ENCODE measurements at regions not wholly inside any gene's neighbourhood (a gene's known extent, or its start where the extent isn't known, plus 50 kb on each side); places are given as distances from the start of the nearest gene placed in this dataset.

DNA sequence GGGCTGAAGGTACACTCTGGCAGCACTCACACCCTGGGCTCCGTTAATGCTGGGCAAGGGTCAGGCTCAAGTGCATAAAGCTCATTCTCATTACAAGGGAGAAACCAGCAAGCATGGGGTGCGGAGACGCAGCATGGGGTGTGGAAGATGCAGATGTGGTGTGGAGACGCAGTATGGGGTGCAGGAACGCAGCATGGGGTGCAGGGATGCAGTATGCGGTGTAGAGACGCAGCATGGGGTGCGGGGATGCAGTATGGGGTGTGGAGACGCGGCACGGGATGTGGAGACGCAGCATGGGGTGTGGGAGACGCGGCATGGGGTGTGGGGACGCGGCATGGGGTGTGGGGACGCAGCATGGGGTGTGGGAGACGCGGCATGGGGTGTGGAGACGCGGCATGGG is 390.7 kb downstream of the NPHP4 start:
- Histone ChIP-seq H3K36me3 (no peaks in the 10 kb centered on the region), H3K27ac (no peak overlapping the region), H3K4me1 (replicated peaks) (peaks cover 14% of the 10 kb centered on the region), H3K9me3 (no peaks in the 10 kb centered on the region), H3K4me3 (no peak overlapping the region), H3K27me3 (replicated peaks; ENCODE audit: insufficient read depth) (no peaks in the 10 kb centered on the region)
- TF ChIP-seq POLR2A (IDR thresholded peaks at IDR 0.05) (no peak), POLR2AphosphoS5 (IDR thresholded peaks at IDR 0.05) (no peak)
- TF ChIP-seq, protein P1, sequence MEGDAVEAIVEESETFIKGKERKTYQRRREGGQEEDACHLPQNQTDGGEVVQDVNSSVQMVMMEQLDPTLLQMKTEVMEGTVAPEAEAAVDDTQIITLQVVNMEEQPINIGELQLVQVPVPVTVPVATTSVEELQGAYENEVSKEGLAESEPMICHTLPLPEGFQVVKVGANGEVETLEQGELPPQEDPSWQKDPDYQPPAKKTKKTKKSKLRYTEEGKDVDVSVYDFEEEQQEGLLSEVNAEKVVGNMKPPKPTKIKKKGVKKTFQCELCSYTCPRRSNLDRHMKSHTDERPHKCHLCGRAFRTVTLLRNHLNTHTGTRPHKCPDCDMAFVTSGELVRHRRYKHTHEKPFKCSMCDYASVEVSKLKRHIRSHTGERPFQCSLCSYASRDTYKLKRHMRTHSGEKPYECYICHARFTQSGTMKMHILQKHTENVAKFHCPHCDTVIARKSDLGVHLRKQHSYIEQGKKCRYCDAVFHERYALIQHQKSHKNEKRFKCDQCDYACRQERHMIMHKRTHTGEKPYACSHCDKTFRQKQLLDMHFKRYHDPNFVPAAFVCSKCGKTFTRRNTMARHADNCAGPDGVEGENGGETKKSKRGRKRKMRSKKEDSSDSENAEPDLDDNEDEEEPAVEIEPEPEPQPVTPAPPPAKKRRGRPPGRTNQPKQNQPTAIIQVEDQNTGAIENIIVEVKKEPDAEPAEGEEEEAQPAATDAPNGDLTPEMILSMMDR (IDR thresholded peaks at IDR 0.05) = no peak
- whole genome bisulfite sequencing = 93% methylated on average over 21 of the region's 21 CpGs
- intact Hi-C loops (cut with DNase I) = no loop called here
- no peak for DNase-seq (ENCODE audit: low spot score)

DNA sequence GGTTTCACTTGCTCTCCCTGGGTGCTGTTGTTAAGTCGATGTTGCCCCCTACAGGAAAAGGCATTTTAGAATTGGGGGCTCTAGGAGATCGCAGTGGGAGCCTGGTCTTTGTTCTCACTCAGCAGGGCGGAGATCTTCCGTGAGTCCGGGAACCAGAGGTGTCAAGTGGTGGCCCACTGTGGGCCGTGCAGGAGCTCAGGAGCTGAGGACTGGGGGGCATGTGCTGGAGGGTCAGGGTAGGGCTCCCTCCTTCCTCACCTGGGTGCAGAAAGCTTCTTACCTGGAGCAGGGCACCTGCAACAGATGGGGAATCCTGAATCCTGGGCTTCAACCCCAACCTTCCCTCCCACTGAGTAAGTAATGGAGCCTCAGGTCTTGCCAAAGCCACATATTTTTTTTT is 392.7 kb downstream of the NPHP4 start:
- intact Hi-C loops (cut with DNase I) = no loop called here
- Histone ChIP-seq H3K9me3 (no peaks in the 10 kb centered on the region), H3K4me3 (no peak overlapping the region), H3K27ac (no peak overlapping the region), H3K27me3 (replicated peaks; ENCODE audit: insufficient read depth) (no peaks in the 10 kb centered on the region), H3K4me1 (replicated peaks) (peaks cover 14% of the 10 kb centered on the region), H3K36me3 (no peaks in the 10 kb centered on the region)
- TF ChIP-seq POLR2AphosphoS5 (IDR thresholded peaks at IDR 0.05) (no peak), POLR2A (IDR thresholded peaks at IDR 0.05) (no peak)
- TF ChIP-seq, protein P1 (IDR thresholded peaks at IDR 0.05) = no peak
- no peak for DNase-seq (ENCODE audit: low spot score)
- WGBS = 88% methylated on average over 6 of the region's 6 CpGs

DNA sequence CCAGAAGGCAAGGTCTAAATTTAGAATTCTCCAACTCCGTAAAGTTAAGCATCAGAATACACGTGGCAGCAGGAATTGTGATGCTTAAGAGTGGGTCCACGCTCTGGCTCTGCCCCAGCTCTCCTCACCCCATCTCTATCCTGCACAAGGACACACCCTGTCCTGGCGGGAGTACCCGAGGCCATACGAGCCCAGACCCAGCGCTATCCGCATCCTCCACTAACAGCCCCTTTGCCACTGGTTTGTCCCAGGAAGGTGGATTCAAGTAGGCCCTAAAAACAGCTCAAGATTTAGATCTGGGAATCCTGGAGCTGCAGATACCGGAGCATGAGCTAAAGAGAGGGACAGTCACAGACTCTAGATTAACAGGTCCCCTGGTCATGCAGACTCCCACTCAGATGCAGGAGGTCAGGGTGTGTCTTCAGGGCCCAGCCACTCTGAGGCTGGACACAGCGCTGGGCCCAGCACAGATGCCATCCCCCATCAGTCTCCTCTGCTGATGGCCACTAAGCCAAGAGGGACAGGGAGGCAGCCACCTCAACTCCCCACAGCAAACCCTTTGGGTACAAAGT is 393.3 kb downstream of the NPHP4 start:
- peak overlapping the region; percentile 45 to 57 for H3K27ac ChIP-seq
- no peaks in the 10 kb centered on the region for H3K27me3 ChIP-seq (replicated peaks; ENCODE audit: insufficient read depth)
- no peak for DNase-seq (ENCODE audit: low spot score)
- no peaks in the 10 kb centered on the region for H3K9me3 ChIP-seq
- intact Hi-C loops (cut with DNase I) = no loop called here
- peaks cover 14% of the 10 kb centered on the region for H3K4me1 ChIP-seq (replicated peaks)
- TF ChIP-seq, protein P1 (IDR thresholded peaks at IDR 0.05) = no peak
- TF ChIP-seq POLR2A (IDR thresholded peaks at IDR 0.05) = no peak
- H3K36me3 ChIP-seq = no peaks in the 10 kb centered on the region
- no peak overlapping the region for H3K4me3 ChIP-seq
- WGBS = 71% methylated on average over 10 of the region's 10 CpGs

DNA sequence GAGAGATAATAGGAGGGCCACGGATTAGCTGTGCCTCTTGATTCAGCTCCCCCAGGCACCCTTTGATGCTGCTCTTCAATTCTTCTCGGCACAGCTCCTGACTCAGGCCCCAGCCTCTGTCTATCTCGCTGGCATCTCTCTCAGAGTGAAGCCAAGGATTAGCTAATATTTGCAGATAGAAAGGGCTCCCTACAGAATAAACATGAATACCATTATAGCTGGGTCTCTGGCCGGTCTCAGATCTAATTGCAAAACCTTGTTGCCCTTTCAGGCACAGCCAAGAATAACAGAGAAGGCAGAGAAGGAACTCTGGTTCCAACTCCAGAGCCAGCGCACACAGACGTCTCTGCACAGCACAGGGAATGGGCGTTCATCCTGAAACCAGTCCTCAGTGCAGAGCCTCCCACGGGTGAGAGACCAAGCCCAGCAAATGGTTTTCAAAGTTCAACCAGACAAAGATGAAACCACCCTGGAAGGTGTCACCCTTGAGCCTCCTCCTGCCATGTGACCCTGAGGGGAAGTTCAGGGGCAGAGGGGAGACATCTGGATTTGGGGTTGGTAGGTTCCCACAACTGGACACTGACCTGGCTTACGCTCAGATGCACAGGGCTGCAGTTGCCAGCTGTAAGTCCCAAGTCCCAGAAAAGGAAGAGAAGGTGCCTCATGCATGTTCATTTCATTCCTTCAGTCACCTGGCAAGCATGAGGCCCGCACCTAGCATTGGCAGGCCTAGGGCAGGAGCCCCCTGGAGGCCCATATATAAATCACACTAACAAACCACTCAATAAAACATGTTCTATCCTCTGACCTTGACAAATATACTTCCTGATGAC is 394.0 kb downstream of the NPHP4 start:
- peak overlapping the region; percentile 46 to 57 for H3K27ac ChIP-seq
- no peaks in the 10 kb centered on the region for H3K9me3 ChIP-seq
- no peaks in the 10 kb centered on the region for H3K36me3 ChIP-seq
- H3K4me1 ChIP-seq (replicated peaks) = peaks cover 14% of the 10 kb centered on the region
- TF ChIP-seq POLR2A (IDR thresholded peaks at IDR 0.05) (no peak), POLR2AphosphoS5 (IDR thresholded peaks at IDR 0.05) (peak; percentile 88)
- TF ChIP-seq, protein P1 (IDR thresholded peaks at IDR 0.05) = peak in 2 of 4 experiments; percentile 9 to 13
- 24% methylated on average over 10 of the region's 10 CpGs for WGBS
- DNase-seq (ENCODE audit: low spot score) = peak; percentile 83
- intact Hi-C loops (cut with DNase I) = no loop called here
- H3K4me3 ChIP-seq = no peak overlapping the region
- H3K27me3 ChIP-seq (replicated peaks; ENCODE audit: insufficient read depth) = no peaks in the 10 kb centered on the region

All from prostate gland (tissue), 2 donors.